Transverse colon (tissue), 4 donors: ENCODE measurements at regions not wholly inside any gene's neighbourhood (a gene's known extent, or its start where the extent isn't known, plus 50 kb on each side); places are given as distances from the start of the nearest gene placed in this dataset.

ENCODE experiments used
- DNase-seq: peaks from one replicate; pipeline ENCODE4 v3.0.0-alpha.2; 2019
- H3K27ac ChIP-seq, 4 donors: fragments of 200-600 bp; sonication (generic); 2 replicates each; pipeline ENCODE4 v1.5.1; 2016 to 2018; ENCODE audit warnings: inconsistent platforms in 4 of 4
- H3K27me3 ChIP-seq: fragments of 200-600 bp; sonication (generic); 2 replicates; pipeline ENCODE4 v1.5.1; 2017; ENCODE audit warnings: inconsistent platforms
- H3K36me3 ChIP-seq, 4 donors: fragments of 200-600 bp; sonication (generic); 2 replicates each; pipeline ENCODE4 v1.5.1; 2017 to 2019; ENCODE audit warnings: inconsistent platforms in 4 of 4
- H3K4me1 ChIP-seq, 4 donors: fragments of 200-600 bp; sonication (generic); 2 replicates each; pipeline ENCODE4 v1.5.1; 2017 to 2020; ENCODE audit warnings: inconsistent platforms in 4 of 4
- H3K4me3 ChIP-seq, 4 donors: fragments of 200-600 bp; sonication (generic); 1 replicate in 1 of 4; 2 replicates in 3 of 4; pipeline versions ENCODE4 v1.5.1 to v1.6.1; 2017 to 2019; ENCODE audit warnings: inconsistent platforms in 4 of 4
- H3K9me3 ChIP-seq, 2 donors: fragments of 200-600 bp; sonication (generic); 2 replicates each; pipeline ENCODE4 v1.5.1; 2017 to 2019; ENCODE audit warnings: inconsistent platforms in 2 of 2
- EP300 ChIP-seq: sonication (generic); formaldehyde crosslinking; IDR thresholded peaks from one replicate; pipeline ENCODE4 v1.6.1; 2017; ENCODE audit warnings: antibody characterized with exemption, low read depth
- POLR2A ChIP-seq: fragments of 450-650 bp; IDR thresholded peaks from one replicate; pipeline ENCODE4 v1.6.1; 2016; ENCODE audit warnings: antibody characterized with exemption, mild to moderate bottlenecking, moderate library complexity
- POLR2AphosphoS5 ChIP-seq, 3 donors: sonication (generic); formaldehyde crosslinking; IDR thresholded peaks; one replicate each; pipeline ENCODE4 v1.6.1; 2016; ENCODE audit warnings: antibody characterized with exemption in 3 of 3
- WGBS, 2 donors: methylation state at CpG; one replicate each; pipeline ENCODE4 v1.1.5; 2018; ENCODE audit warnings: low coverage in 1 of 2; 5-methylcytosine and 5-hydroxymethylcytosine counted together
- in situ Hi-C, 4 donors: fragments of 200-750 bp; cut with MboI; loops; one replicate each; pipeline versions ENCODE4 v1.15.0 to v1.15.1; 2017; ENCODE audit warnings: low sequenced_read_pairs in 3 of 4, low pct_ligation_motif_present in 1 of 4, low pct_unique_long_range_greater_than_20kb in 1 of 4
- intact Hi-C: fragments of 100-400 bp; cut with DNase I; formaldehyde crosslinking; loops from one replicate; pipeline ENCODE4 v1.15.1; 2023; ENCODE audit warnings: low total_unique reads
- TF ChIP-seq, protein P1 (sequence below), 5 experiments: fragments of 200-600 bp in 3 of 5; fragments of 450-650 bp in 2 of 5; sonication (generic) in 3 of 5; IDR thresholded peaks; 1 replicate in 2 of 5; 2 replicates in 3 of 5; pipeline ENCODE4 v1.5.1; 2016 to 2017; ENCODE audit warnings: antibody characterized with exemption in 5 of 5, inconsistent platforms in 3 of 5, mild to moderate bottlenecking in 2 of 5, moderate library complexity in 1 of 5

DNA sequence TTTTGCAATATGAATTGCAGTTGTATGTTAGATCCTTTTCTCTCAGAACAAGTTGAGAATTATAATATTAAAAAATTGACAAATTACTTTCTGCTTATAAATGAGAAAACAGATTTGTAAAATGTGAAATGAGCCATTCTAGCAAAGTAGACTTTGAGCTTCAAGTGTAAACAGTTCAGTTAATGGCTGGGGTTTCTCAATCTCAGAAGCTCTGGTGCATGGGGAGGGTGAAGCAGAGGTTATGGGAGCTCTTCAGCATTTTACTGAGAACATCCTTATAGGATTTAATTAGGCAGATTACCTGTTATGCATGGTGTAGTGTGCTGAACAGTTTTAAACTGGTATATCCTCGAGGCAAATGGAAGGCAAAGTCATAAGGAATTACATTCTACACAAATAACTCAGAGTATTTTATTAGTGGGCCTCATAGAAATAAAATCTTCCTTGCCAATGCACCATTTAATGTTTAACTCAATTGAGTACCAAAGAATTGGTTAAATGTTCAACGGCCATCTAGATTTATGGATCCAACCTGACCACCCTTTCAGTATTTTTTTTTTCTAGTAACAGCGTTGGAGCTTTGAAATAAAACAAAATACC, 1143.6 kb upstream of the ADGRL2 start:
- WGBS, 2 donors: 21 to 38% methylated on average over 3 of the region's 3 CpGs
- intact Hi-C loops: no loop called here
- TF ChIP-seq POLR2A (no peak), EP300 (no peak), POLR2AphosphoS5 (IDR thresholded peaks at IDR 0.05) (no peak)
- TF ChIP-seq, protein P1, sequence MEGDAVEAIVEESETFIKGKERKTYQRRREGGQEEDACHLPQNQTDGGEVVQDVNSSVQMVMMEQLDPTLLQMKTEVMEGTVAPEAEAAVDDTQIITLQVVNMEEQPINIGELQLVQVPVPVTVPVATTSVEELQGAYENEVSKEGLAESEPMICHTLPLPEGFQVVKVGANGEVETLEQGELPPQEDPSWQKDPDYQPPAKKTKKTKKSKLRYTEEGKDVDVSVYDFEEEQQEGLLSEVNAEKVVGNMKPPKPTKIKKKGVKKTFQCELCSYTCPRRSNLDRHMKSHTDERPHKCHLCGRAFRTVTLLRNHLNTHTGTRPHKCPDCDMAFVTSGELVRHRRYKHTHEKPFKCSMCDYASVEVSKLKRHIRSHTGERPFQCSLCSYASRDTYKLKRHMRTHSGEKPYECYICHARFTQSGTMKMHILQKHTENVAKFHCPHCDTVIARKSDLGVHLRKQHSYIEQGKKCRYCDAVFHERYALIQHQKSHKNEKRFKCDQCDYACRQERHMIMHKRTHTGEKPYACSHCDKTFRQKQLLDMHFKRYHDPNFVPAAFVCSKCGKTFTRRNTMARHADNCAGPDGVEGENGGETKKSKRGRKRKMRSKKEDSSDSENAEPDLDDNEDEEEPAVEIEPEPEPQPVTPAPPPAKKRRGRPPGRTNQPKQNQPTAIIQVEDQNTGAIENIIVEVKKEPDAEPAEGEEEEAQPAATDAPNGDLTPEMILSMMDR (IDR thresholded peaks at IDR 0.05): no peak
- H3K4me1 ChIP-seq: no peaks in the 10 kb centered on the region
- H3K27ac ChIP-seq: no peak overlapping the region
- H3K27me3 ChIP-seq: no peaks in the 10 kb centered on the region
- no peak overlapping the region for H3K4me3 ChIP-seq
- DNase-seq: no peak
- in situ Hi-C loops: no loop called here
- H3K36me3 ChIP-seq: no peaks in the 10 kb centered on the region
- H3K9me3 ChIP-seq: no peaks in the 10 kb centered on the region

DNA sequence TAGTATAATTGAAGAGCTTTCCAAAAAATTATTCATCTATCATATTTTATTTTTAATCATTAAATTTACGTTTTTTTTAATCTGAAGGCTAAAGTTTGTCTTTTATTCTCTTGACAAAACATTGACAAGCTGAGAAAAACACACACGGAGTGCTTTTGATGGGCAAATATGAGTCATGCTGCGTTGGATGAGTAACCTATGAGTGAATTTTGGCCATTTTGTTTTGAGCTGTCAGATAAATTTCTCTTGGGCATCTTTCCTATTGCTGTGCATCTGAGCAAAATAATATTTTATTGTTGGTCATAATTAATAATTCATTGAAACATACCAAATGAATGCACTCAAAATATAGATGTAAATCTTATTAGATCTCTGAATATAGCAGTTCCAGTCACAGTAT, 1144.1 kb upstream of the ADGRL2 start:
- no peaks in the 10 kb centered on the region for H3K27me3 ChIP-seq
- intact Hi-C loops: no loop called here
- DNase-seq: no peak
- no peak overlapping the region for H3K4me3 ChIP-seq
- no peaks in the 10 kb centered on the region for H3K9me3 ChIP-seq
- no peak overlapping the region for H3K27ac ChIP-seq
- 42 to 54% methylated on average over 3 of the region's 3 CpGs for WGBS, 2 donors
- in situ Hi-C loops: no loop called here
- TF ChIP-seq POLR2AphosphoS5 (IDR thresholded peaks at IDR 0.05): no peak
- TF ChIP-seq, protein P1 (IDR thresholded peaks at IDR 0.05): no peak
- TF ChIP-seq POLR2A: no peak
- TF ChIP-seq EP300: no peak
- no peaks in the 10 kb centered on the region for H3K4me1 ChIP-seq
- H3K36me3 ChIP-seq: no peaks in the 10 kb centered on the region

DNA sequence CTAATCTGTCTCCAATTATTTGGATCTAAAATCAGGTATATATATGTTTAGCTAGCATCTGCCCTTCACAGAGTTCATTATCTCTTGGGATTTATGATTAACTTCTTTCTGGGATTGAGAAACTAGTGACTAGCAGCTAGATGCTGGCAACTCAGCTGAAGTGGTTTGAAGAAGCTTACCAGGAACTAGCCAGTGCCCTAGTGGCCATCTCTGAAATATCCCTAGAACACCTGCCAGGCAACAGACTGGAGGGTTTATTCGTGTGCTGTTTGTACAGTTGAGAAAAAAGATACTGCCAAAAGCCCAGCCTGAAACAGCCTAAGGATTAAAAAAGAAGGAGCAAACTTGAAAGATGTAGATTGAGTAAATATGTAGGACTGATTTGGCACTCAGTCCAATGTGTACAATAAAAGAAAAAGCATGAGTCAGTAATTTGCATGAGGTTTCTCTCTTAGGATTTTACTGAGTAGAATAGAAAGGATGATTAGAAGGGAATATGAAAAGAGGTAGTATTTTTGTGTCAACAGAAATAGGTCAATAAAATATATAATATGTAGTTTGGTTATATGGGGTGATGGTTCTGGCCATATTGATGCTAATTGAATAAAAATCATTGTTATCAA, 1144.6 kb upstream of the ADGRL2 start:
- no peak for TF ChIP-seq EP300
- TF ChIP-seq, protein P1 (IDR thresholded peaks at IDR 0.05): peak in 2 of 5 experiments; percentile 7 to 27
- no peak overlapping the region for H3K27ac ChIP-seq
- in situ Hi-C loops: no loop called here

DNA sequence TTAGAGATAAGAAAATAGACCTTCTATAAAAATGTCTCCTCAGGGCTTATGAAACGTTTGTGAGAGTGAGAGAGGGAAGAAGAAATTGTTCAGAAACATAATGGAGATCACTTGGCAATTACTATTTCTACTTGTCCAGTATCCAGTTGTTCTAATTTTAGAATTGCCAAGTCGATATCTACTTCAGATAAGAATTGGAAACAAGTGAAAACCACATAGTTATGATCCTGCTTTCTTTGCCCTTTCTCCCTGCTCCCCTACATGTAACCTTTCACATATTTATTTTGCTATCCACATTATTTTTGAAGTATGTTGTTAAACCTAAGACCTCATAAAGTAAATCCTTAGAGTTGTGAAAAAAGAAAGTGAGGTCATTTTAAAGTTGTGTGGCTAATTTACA, 1154.7 kb upstream of the ADGRL2 start:
- intact Hi-C loops (no loop called here), in situ Hi-C loops (no loop called here)
- Histone ChIP-seq H3K9me3 (no peaks in the 10 kb centered on the region), H3K27me3 (no peaks in the 10 kb centered on the region), H3K27ac (no peak overlapping the region), H3K4me3 (no peak overlapping the region), H3K36me3 (no peaks in the 10 kb centered on the region), H3K4me1 (no peaks in the 10 kb centered on the region)
- 24 to 36% methylated on average over 2 of the region's 2 CpGs for WGBS, 2 donors
- no peak for DNase-seq
- TF ChIP-seq, protein P1 (IDR thresholded peaks at IDR 0.05): no peak
- TF ChIP-seq POLR2AphosphoS5 (IDR thresholded peaks at IDR 0.05) (no peak), POLR2A (no peak), EP300 (no peak)

More for the DNA sequence above, 1144.6 kb upstream of the ADGRL2 start:
- no peak for DNase-seq
- intact Hi-C loops: no loop called here
- Histone ChIP-seq H3K4me3 (no peak overlapping the region), H3K9me3 (no peaks in the 10 kb centered on the region), H3K4me1 (no peaks in the 10 kb centered on the region), H3K36me3 (no peaks in the 10 kb centered on the region), H3K27me3 (no peaks in the 10 kb centered on the region)
- 30% methylated on average over 1 of the region's 1 CpG; no CpG with 5 or more reads in 1 of the 2 donors for WGBS, 2 donors
